SK-N-SH treated with all-trans-retinoic acid at 6 μM for 48 hours (cell line): ENCODE measurements at regions not wholly inside any gene's neighbourhood (a gene's known extent, or its start where the extent isn't known, plus 50 kb on each side); places are given as distances from the start of the nearest gene placed in this dataset.

ENCODE experiments used
- ARNTL ChIP-seq: fragments of 450-650 bp; formaldehyde crosslinking; IDR thresholded peaks from 2 replicates; pipeline ENCODE4 v1.5.0; 2020; ENCODE audit warnings: low read depth, mild to moderate bottlenecking, moderate library complexity, borderline replicate concordance
- CSDC2 ChIP-seq: fragments of 250-450 bp; sonication (Bioruptor Pico); IDR thresholded peaks from 2 replicates; pipeline ENCODE4 v1.5.0; 2020; ENCODE audit warnings: mild to moderate bottlenecking, moderate library complexity
- ESRRG ChIP-seq: fragments of 250-450 bp; sonication (Bioruptor Pico); IDR thresholded peaks from 2 replicates; pipeline ENCODE4 v1.6.1; 2021; ENCODE audit warnings: mild to moderate bottlenecking
- GLIS3 ChIP-seq: fragments of 250-450 bp; sonication (Bioruptor Pico); IDR thresholded peaks from 2 replicates; pipeline ENCODE4 v1.5.0; 2020; ENCODE audit warnings: mild to moderate bottlenecking, moderate library complexity
- ISL1 ChIP-seq: fragments of 250-450 bp; sonication (Bioruptor Pico); IDR thresholded peaks from 2 replicates; pipeline ENCODE4 v2.1.2; 2022; ENCODE audit warnings: mild to moderate bottlenecking, moderate library complexity
- OSR1 ChIP-seq: fragments of 250-450 bp; sonication (Bioruptor Pico); IDR thresholded peaks from 2 replicates; pipeline ENCODE4 v1.8.0; 2022; ENCODE audit warnings: moderate library complexity, mild to moderate bottlenecking, inconsistent platforms
- PATZ1 ChIP-seq: fragments of 250-450 bp; sonication (Bioruptor Pico); IDR thresholded peaks from 2 replicates; pipeline ENCODE4 v1.8.0; 2020; ENCODE audit warnings: mild to moderate bottlenecking, moderate library complexity, borderline replicate concordance
- PPARA ChIP-seq: fragments of 250-450 bp; sonication (Bioruptor Pico); IDR thresholded peaks from 2 replicates; pipeline ENCODE4 v1.5.0; 2020; ENCODE audit warnings: mild to moderate bottlenecking, borderline replicate concordance
- TSHZ2 ChIP-seq: fragments of 250-450 bp; sonication (Bioruptor Pico); IDR thresholded peaks from 2 replicates; pipeline ENCODE4 v1.5.0; 2020; ENCODE audit warnings: mild to moderate bottlenecking, moderate library complexity
- ZFP3 ChIP-seq: fragments of 250-450 bp; sonication (Bioruptor Pico); IDR thresholded peaks from 2 replicates; pipeline ENCODE4 v1.5.0; 2020; ENCODE audit warnings: mild to moderate bottlenecking, moderate library complexity
- ZFP30 ChIP-seq: fragments of 450-650 bp; formaldehyde crosslinking; IDR thresholded peaks from 2 replicates; pipeline ENCODE4 v1.5.0; 2022; ENCODE audit warnings: mild to moderate bottlenecking, moderate library complexity
- ZNF565 ChIP-seq: fragments of 450-650 bp; formaldehyde crosslinking; conservative IDR thresholded peaks from 2 replicates; pipeline ENCODE4 v1.5.0; 2020; ENCODE audit warnings: low read depth, mild to moderate bottlenecking, moderate library complexity
- ZNF70 ChIP-seq: fragments of 450-650 bp; formaldehyde crosslinking; IDR thresholded peaks from 2 replicates; pipeline ENCODE4 v1.5.0; 2020; ENCODE audit warnings: mild to moderate bottlenecking, moderate library complexity

GRCh38 chrX:37921758-37922157 is 74.4 kb upstream of the DYNLT3 start:
- TF ChIP-seq TSHZ2 (CRISPR knock-in tag) (no peak), ESRRG (no peak), ZFP30 (CRISPR knock-in tag) (no peak), ZNF565 (CRISPR knock-in tag) (no peak), ZFP3 (no peak), PATZ1 (CRISPR knock-in tag) (no peak), ZNF70 (no peak), GLIS3 (CRISPR knock-in tag) (no peak), ISL1 (CRISPR knock-in tag) (no peak), PPARA (CRISPR knock-in tag) (no peak), OSR1 (CRISPR knock-in tag) (no peak), ARNTL (CRISPR knock-in tag) (no peak), CSDC2 (CRISPR knock-in tag) (no peak)
